Osteoblast (primary cell): ENCODE measurements at regions not wholly inside any gene's neighbourhood (a gene's known extent, or its start where the extent isn't known, plus 50 kb on each side); places are given as distances from the start of the nearest gene placed in this dataset.
"Not testable (repeated sequence)": the region's sequence is repeated elsewhere in the genome, so short reads cannot be mapped to it uniquely, and the experiment has no call there.

Source experiments
- DNase-seq: peaks from one replicate; pipeline ENCODE4 v3.0.0; 2011; ENCODE audit warnings: low spot score, mixed read lengths; ENCODE audit not compliant: insufficient read length; ENCODE audit errors: missing footprints
- H2AFZ ChIP-seq: 2 replicates; pipeline ENCODE4 v1.6.0; 2011; ENCODE audit warnings: mild to moderate bottlenecking, low read length
- H3K27ac ChIP-seq: 2 replicates; pipeline ENCODE4 v1.5.1; 2011; ENCODE audit warnings: mild to moderate bottlenecking, low read depth, low read length, moderate library complexity
- H3K27me3 ChIP-seq: 2 replicates; pipeline ENCODE4 v1.6.0; 2012; ENCODE audit warnings: mild to moderate bottlenecking, control low read depth, inconsistent platforms, low read length, moderate library complexity; ENCODE audit not compliant: insufficient read depth
- H3K36me3 ChIP-seq: 2 replicates; pipeline ENCODE4 v1.5.1; 2011; ENCODE audit warnings: mild to moderate bottlenecking, low read length, control low read depth, moderate library complexity; ENCODE audit not compliant: insufficient read depth
- H3K4me1 ChIP-seq: 2 replicates; pipeline ENCODE4 v1.5.1; 2011; ENCODE audit warnings: mild to moderate bottlenecking, low read length, control low read depth, moderate library complexity; ENCODE audit not compliant: insufficient read depth
- H3K4me2 ChIP-seq: 2 replicates; pipeline ENCODE4 v1.6.0; 2011; ENCODE audit warnings: mild to moderate bottlenecking, low read length; ENCODE audit not compliant: insufficient read depth
- H3K4me3 ChIP-seq: fragments of 200-600 bp; sonication (generic); 3 replicates; pipeline ENCODE4 v1.5.1; 2012; ENCODE audit warnings: mild to moderate bottlenecking, low read length, inconsistent platforms; ENCODE audit not compliant: insufficient read depth
- H3K79me2 ChIP-seq: 2 replicates; pipeline ENCODE4 v1.6.0; 2012; ENCODE audit warnings: mild to moderate bottlenecking, low read length, control low read depth, inconsistent platforms; ENCODE audit not compliant: insufficient read depth
- H3K9me3 ChIP-seq: 2 replicates; pipeline ENCODE4 v1.5.1; 2011; ENCODE audit warnings: low read depth, low read length, control low read depth
- H4K20me1 ChIP-seq: 2 replicates; pipeline ENCODE4 v1.6.0; 2012; ENCODE audit warnings: mild to moderate bottlenecking, low read length, control low read depth; ENCODE audit not compliant: insufficient read depth
- CTCF ChIP-seq: IDR thresholded peaks from 2 replicates; pipeline ENCODE4 v1.5.1; 2011; ENCODE audit warnings: mild to moderate bottlenecking, low read depth, low read length, moderate library complexity; ENCODE audit errors: extremely low read depth

GRCh38 chr4:127379499-127379898 is 253.3 kb upstream of the INTU start:
- no peaks in the 10 kb centered on the region for H3K36me3 ChIP-seq
- H3K4me2 ChIP-seq = no peak overlapping the region
- no peaks in the 10 kb centered on the region for H3K27me3 ChIP-seq
- TF ChIP-seq CTCF = no peak
- H3K4me3 ChIP-seq = no peak overlapping the region
- H3K79me2 ChIP-seq = no peaks in the 10 kb centered on the region
- no peaks in the 10 kb centered on the region for H4K20me1 ChIP-seq
- no peaks in the 10 kb centered on the region for H3K4me1 ChIP-seq
- no peak overlapping the region for H2AFZ ChIP-seq
- no peak for DNase-seq
- H3K9me3 ChIP-seq = no peaks in the 10 kb centered on the region
- no peak overlapping the region for H3K27ac ChIP-seq

- H3K79me2 ChIP-seq, H3K4me3 ChIP-seq, DNase-seq, H2AFZ ChIP-seq, H3K27ac ChIP-seq, H3K36me3 ChIP-seq, H4K20me1 ChIP-seq, H3K27me3 ChIP-seq, H3K9me3 ChIP-seq, H3K4me2 ChIP-seq, H3K4me1 ChIP-seq: not testable (repeated sequence)
These were observed 252.8 kb upstream of the INTU start for GRCh38 chr4:127379948-127380347.

- Histone ChIP-seq H3K27ac (no peak overlapping the region), H2AFZ (no peak overlapping the region), H3K4me3 (no peak overlapping the region), H3K9me3 (no peaks in the 10 kb centered on the region), H3K4me2 (no peak overlapping the region), H3K36me3 (no peaks in the 10 kb centered on the region), H4K20me1 (no peaks in the 10 kb centered on the region), H3K4me1 (no peaks in the 10 kb centered on the region), H3K79me2 (no peaks in the 10 kb centered on the region), H3K27me3 (no peaks in the 10 kb centered on the region)
- no peak for TF ChIP-seq CTCF
- DNase-seq = no peak
These were observed 249.1 kb upstream of the INTU start for GRCh38 chr4:127383666-127384065.

GRCh38 chr4:127394516-127394915 is 238.2 kb upstream of the INTU start:
- H3K4me1 ChIP-seq = no peaks in the 10 kb centered on the region
- no peak overlapping the region for H3K4me2 ChIP-seq
- H3K27ac ChIP-seq = no peak overlapping the region
- no peak for DNase-seq
- no peaks in the 10 kb centered on the region for H3K36me3 ChIP-seq
- H2AFZ ChIP-seq = no peak overlapping the region
- no peak for TF ChIP-seq CTCF
- H3K4me3 ChIP-seq = no peak overlapping the region
- no peaks in the 10 kb centered on the region for H3K79me2 ChIP-seq
- no peaks in the 10 kb centered on the region for H3K9me3 ChIP-seq
- no peaks in the 10 kb centered on the region for H4K20me1 ChIP-seq
- no peaks in the 10 kb centered on the region for H3K27me3 ChIP-seq

GRCh38 chr4:127400276-127400675 is 232.5 kb upstream of the INTU start:
- H4K20me1 ChIP-seq = no peaks in the 10 kb centered on the region
- H3K36me3 ChIP-seq = no peaks in the 10 kb centered on the region
- DNase-seq = no peak
- no peak for TF ChIP-seq CTCF
- no peak overlapping the region for H2AFZ ChIP-seq
- H3K79me2 ChIP-seq = no peaks in the 10 kb centered on the region
- H3K4me1 ChIP-seq = no peaks in the 10 kb centered on the region
- H3K4me3 ChIP-seq = no peak overlapping the region
- H3K9me3 ChIP-seq = no peaks in the 10 kb centered on the region
- no peak overlapping the region for H3K27ac ChIP-seq
- no peak overlapping the region for H3K4me2 ChIP-seq
- no peaks in the 10 kb centered on the region for H3K27me3 ChIP-seq
